ENCODE measurements at regions not wholly inside any gene's neighbourhood (a gene's known extent, or its start where the extent isn't known, plus 50 kb on each side); places are given as distances from the start of the nearest gene placed in this dataset.

DNA sequence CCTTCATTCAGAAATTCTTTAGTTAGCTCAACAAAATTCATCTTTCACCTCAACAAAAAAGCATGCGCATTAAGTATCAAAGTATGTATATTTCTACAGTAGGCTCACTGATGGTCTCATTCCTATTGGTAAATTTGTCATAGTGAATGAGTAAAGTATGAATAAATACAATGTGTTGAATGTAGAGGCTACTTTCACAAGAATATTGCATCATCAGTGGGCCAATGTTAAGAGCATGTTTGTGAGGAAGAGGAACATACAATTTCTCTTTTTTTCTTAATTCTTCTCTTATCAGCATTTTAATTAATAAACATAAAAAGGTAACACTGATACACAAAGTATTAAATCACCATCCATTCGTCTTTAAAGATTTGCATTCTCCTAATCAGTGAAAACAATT, 505.1 kb downstream of the CETN3 start:
- TF ChIP-seq YY1 (IDR thresholded peaks at IDR 0.05; ENCODE audit: insufficient read depth, insufficient read length) (no peak), ZNF274 (IDR thresholded peaks at IDR 0.05; ENCODE audit: low read depth, low read length) (no peak), SUZ12 (IDR thresholded peaks at IDR 0.05; ENCODE audit: extremely low read depth, insufficient read depth, insufficient read length) (no peak)

All from NT2/D1 (cell line).